DMS153 (cell line): ENCODE measurements at regions not wholly inside any gene's neighbourhood (a gene's known extent, or its start where the extent isn't known, plus 50 kb on each side); places are given as distances from the start of the nearest gene placed in this dataset.

ENCODE experiments used
- DNase-seq: peaks from one replicate; lab custom pipeline; 2025; lab: John Stamatoyannopoulos, UW

DNA sequence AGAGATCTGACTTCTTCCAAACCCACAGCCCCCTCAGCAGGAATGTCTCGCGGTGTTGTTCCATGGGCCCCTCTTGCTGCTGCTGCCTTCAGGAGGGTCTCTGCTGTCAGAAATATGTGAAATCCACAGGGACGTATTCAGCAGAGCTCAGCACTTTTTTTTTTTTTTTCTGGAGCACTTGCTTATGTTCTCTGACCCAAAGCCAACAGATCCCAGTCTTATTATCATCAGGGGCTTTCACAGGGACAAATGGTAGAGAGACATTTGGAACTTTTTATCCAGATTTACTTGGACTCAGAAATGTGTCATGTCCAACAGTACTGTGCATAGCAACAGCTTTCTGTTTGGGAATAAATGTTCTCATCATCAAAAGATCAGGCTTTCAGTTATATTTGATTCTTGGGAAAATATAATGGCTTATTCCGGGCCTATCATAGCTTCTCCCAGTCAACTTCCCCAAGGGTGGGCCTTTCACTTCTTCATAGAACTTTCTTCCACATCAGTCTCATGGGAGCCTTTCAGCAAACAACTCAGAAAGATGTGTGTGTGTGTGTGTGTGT lies 332.7 kb downstream of the ZNF536 start:
- no peak for DNase-seq

DNA sequence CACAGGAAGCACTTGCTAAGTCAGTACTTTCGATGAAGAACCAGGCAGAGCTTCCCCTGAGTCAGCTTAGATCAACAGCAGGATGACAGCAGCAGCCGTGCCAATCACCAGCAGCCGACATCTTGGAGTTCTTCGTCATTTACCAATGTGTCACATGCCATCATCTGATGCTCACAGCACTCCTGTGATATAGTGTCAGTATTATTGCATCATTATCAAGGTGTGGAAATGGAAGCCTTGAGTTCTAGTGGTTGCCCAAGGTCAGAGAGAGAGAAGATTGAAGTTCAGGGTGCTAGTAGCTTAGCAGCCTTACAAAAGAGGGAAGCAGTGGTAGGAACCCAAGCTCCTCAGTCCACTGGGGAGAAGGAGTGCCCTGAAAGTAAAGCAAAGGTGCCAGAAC lies 331.5 kb downstream of the ZNF536 start:
- DNase-seq, result no peak

DNA sequence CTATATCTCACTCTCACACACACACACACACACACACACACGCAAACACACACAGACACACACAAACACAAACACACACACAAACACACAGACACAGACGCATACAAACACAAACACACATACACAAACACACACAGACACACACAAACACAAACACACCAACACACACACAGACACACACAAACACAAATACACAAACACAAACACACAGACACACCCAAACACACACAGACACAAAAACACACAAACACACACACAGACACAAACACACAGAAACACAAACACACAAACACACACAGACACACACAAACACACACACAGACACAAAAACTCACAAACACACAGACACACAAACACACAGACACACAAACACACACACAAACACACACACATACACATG lies 329.0 kb downstream of the ZNF536 start:
- no peak for DNase-seq

DNA sequence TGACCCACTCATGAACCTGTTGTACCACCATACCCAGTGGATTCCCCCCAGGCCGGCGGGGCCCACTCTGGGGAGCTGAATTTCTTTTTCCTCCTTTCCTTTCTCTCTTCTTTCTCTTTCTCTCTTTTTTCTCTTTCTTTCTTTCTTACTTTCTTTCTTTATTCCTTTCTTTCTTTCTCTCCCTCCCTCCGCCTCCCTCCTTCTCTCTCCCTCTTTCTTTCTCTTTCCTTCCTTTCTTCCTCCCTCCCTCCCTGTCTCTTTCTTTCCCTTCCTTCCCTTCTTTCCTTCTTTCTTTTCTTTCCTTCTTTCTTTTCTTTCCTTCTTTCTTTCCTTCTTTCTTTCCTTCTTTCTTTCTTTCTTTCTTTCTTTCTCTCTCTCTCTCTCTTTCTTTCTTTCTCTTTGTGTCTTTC lies 327.7 kb downstream of the ZNF536 start:
- no peak for DNase-seq

DNA sequence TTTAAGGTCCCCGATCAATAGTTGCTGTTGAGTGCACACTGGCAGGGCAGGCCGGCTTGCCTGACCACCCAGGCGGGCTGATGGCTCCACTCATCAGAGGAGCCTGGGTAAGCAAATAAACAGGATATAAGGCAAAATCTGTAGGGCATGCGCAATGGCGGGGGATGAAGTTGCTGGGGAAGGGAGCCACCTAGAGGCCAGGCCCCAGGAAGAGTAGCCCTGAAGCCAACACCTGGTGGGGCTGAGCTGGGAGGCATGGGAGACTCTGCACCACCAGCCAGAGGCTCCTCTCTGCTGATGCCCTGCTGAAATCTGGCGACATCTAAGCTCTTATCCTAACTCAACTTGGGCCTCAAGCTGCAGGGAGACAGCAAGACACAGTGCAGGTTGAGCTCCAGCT lies 324.3 kb downstream of the ZNF536 start:
- DNase-seq, result no peak

DNA sequence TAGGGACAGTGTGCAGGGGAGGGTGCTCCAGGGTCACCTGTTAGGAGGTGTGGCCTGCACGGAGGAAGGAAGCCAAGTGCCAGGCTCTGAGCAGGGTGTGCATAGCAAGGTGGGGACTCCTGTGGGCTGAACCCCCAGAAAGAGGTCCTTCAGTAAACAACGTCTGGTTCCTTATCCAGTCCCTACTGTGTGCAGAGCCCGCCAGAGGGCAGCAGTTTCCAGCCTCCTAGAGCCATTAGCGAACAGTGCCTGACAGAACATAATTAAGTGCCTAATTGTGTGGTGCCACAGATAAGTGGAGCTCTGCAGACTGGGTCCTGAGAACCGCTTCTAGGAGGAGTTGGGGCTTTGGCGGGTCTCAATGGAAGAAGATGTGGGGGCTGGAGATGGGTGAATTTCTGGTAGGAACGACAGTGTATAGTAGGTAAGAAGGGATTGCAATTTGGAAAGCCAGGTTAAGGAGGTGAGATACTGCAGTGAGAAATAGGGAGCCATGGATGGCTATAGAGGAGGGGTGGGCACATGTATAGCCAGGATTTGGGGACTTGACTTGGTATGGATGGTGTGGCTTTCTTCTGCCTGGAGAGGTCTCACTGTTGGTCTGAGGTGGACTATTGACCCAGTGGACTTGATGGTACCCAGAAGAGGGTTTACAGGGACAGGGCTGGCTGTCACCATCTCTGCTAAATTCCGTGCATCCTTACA lies 323.1 kb downstream of the ZNF536 start:
- DNase-seq, result no peak

DNA sequence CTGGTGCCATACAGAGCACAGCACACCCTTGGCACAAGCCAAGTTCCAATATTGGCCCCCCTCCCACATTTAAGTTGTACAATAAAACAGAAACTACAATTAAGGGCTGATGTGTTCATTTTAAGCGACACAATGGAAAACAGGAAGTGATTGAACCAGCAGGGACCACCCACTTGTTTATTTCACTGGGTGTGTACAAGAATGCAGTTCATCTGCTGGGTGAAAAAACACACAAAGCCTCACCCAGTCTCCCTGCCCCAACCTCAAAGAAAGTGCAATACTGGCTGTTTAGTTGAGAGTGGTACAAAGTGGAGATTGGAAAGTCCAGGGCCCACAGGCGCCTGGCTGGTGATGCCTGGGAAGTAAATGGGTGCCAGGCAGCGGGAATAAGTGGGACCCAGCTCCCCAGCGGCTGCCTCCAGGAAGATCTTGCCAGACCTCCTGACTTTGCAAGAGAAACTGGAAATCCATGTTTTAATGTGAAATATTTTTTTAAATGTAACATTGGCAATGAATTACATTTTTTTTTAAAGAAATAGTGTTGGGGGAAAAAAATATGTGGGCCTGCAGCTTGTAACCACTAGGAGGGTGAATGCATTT lies 322.1 kb downstream of the ZNF536 start:
- DNase-seq, result no peak

DNA sequence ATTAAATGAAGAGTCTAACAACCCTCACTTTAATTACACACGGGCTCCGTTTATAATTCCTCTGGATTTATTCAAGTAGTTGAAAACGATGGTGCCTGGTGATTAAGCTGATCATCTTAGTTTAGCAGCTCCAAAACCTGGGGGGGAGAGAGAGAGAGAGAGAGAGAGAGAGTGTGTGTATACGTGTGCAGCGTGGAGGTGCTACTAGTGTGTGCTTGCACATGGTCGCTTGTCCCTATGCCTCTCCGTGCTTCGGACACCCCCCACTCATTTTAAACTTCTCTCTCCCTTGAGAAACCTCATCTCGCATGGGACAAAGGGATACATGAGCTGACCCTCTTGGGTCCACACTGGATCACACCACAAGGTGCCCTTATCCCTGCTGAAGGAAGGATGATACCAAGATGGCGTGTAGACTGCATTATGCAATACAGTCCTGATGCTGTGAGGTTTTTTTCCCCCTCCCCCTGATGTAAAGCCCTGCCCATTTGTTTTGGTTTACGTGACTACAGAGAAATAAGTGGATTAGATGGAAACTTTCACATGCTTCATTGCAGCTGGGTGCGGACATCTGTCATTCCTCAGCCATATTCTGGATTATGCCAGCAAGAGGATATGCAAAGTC lies 320.8 kb downstream of the ZNF536 start:
- no peak for DNase-seq

DNA sequence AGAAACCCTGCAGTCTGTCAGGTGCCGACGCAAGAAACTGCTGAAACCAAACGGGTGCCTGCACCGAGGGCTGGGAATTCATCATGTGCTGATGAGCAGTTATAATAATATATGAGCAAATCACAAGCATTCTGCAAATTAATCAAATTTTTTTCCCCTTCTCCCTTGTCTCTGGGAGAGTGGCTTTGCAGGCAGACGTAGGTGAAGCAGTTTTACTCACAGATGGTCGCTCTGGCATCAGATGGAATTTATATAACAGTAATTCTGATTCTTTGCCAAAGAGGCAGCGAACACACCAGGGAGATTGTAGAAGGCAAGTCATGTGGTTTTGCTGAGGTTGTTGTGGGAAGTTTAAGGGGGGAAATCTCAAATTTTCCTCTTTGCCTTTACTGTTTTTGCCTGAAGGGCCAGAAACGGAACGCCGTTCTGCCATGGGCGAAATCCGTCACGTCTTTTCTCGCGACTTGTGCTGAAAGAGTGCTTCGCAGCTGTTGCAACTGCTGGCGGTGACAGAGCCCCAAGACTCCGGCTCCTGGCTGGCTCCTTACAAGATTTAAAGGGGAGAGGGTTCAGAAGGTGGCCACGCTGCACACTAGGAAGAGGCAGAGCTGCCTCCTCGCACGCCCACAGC lies 320.1 kb downstream of the ZNF536 start:
- DNase-seq, result no peak

DNA sequence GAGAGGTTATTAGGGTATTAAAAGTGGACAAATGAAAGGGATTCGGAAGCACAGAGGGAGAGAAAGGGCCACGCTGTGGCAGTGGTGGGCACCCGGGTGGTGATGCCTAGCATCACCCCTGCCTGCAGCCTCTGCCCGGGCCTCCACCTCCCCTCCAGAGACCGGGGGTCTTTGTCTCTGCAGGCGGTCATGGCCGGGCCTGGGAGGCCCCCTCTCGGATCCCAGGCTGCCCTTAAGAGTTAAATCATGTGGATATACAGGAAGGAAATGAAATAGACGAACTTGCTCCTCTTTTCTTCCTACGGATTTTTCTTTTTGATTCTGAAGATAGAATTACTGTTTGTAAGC lies 319.6 kb downstream of the ZNF536 start:
- DNase-seq, result no peak

DNA sequence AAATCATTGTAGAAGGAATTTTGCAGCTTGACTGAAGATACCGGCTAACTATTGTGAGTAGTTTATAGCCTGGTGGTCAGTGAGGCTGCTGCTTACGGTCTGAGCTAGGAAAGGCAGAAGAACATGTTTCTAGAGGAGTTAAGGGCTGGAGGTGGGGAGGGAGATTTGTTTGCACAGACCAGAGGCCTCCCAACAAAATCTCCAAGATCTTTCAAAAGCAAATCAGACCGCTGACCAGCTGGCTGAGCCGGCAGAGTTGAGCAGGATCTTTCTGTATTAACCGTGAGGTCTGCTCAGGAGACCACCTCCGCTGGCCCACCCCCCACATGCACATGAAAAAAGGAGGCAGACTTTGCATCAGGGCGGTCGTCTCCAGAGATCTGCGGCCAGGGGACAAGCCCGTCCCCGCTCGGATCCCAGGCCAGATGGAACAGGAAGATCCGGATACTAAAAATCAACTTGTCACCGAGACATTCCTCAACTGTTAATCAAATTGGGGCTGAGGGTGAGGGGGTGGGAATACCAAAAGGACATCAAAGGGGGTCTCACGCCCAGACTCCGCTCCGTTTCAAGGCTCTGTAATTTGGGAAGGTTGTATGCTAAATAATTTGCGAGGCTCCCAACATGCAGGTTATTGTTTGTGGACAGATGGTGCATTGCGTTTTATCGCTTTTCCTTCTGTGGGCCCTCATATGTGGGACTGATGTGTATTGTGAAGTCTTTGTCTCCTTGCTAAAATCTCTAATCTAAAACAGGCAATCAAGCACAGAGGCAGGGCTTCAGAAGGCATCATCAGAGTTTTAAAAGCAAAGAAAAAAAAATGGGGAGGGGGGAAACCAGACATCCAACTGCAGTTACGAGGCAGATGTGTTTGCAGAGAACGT lies 319.0 kb downstream of the ZNF536 start:
- DNase-seq, result no peak

DNA sequence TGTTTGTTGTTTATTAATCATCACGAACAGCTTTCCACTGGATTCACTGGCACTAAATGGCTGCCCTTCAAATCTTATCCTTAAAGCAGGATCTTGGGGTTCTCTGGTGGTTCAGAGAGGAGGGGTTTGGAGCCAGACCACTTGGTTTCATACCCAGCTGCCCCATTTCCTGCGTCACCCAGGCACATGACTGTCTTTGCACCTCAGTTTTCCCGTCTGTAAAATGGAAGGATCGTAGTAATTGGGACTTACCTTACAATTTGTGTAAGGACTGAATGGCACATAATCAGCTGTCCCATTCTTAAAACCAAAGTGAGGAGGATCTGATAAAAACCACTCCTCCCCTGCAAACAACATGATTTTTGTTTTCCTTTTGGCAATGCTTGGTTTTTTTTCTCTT lies 318.3 kb downstream of the ZNF536 start:
- no peak for DNase-seq

DNA sequence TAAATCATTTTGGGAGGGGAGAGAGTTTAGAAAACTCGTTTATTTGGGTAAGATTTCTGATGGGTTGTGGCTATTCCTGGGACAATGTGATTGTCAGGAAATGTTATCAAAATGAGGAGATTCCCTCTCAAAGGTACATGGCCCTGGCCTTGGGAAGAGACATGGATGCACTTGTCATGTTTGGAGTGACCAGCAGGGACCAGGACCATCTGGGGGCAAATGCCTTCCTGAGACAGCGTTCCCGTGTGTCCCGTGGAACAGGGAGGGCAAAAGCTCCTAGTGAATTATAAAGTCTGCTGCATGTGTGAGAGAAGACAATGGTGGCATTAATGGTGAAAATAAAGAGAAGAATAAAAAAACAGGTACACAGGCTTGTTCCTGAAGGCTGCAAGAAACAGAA lies 317.3 kb downstream of the ZNF536 start:
- no peak for DNase-seq

DNA sequence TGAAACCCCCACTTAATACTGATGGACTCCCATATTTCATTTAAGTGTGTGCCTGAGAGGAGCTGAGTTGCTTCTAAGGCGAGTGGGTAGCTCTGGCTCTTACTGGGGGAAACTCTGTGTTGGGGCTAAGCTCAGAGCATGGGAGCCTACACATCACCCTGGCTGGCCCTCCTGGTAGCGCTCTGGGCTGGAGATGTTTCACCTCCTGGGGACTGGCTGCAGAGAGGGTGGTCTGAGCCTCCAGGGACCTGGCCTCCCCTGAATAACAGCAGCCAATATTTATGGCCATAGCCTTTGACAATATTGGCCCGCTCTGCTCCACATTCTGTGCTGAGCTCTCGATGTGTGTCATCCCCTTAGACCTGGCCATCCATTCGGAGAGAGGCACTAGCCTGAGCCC lies 316.5 kb downstream of the ZNF536 start:
- DNase-seq, result no peak

DNA sequence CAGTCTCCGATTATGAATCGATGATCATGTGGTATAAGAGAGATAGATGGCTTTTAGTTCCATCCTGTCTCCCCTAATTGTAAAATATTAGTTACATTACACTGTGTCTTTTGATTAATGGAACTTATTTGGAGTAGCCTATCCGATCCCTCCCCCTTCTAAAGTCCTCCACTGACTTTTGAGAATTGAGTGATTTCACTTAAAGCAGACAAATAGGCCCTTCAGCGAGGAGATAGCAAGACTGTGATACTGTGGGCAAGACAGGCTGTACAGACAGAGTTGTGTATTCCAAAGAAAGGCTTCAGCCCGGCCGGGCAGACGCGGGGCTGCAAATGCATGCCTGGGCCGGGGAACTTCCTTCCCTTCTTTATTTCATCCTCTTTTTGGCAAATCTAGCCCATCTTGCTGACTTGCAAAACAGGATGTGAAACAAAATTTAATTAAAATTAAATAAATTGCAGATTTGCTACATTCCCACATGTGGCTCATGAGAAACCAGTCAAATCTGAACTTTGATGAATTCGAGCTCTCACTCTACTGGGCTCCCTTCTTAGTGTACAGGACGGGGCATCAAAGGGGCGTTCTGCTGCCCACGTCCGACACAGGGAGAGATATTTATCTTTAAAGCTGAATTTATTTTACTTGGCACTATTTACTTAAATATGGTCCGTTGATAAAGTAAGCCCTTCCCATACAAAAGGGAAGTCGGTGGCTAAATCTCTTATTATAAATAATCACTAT lies 314.8 kb downstream of the ZNF536 start:
- DNase-seq, result no peak

DNA sequence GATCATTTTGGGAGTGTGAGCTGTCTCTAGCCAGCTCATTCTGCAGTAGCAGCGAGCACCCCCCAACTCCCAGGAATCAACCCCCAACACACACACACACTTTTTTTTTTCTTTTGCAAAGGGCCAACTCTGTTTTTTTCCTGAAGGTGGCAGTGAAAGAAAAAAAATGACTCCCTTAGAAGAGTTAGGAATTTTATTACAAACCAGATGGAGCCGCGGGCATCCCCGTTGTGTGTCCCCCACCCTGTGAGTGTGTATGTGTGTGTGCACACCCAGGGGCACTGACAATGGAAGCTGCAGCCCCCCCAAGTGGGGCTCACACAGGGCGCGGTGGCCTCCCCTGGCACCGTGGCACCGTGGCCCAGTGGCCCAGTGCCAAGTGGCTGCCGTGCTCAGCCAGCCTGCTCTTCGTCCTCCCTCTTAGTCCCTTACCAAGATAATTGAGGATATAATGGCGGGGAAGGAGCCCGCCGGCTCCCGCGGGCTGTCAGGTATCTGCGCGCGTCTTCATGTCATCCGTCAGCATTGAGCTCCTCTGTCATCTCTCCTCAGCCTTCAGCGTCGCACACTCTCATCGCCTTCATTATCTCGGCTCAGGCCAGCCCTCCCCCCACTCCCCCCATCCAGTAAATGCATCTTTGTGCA lies 314.1 kb downstream of the ZNF536 start:
- no peak for DNase-seq

DNA sequence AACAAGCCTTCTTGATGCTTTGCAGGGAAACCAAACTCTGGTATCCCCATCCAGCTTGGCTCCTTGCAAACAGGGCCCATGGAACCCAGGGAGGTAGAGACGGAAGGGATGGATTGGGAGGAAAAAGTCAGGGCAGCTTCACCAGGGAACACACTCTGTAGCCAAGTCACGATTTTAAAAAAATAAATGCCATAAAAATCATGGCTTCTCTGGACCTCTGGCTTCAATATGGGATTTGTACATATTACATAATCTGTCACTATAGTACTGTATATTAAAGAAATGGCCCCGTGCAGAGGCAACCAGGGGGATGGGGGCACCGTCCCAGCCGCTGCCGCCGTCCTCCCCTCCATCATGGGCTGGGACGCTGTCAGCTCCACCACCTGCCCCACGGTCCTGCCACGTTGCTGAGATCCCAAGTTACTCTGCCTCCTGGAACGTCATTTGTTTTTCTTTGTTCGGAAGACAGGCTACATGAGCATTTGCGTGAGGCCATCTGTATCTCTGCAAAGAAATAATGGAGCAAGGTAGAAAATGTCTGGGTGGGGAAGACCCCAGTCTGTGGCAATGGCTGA lies 313.3 kb downstream of the ZNF536 start:
- DNase-seq, result no peak

DNA sequence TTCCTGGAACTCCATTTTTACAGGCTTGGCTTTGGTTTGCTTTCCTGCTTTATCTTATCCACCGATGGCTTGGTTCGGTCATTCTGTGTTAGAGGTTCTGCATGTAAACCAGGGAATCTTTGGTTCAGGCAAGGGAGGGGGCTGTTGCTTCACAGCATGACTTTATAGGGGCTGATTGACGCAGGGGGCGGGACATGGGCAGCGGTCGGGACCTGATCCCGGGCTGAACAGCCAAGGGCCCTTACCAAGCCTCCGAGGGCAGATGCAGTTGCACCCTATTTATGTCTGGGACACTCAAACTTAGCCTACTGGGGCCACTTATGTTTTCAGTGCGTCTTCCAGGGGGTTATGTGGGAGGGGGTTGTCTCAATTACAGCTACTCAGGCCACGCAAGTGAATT lies 312.4 kb downstream of the ZNF536 start:
- no peak for DNase-seq

DNA sequence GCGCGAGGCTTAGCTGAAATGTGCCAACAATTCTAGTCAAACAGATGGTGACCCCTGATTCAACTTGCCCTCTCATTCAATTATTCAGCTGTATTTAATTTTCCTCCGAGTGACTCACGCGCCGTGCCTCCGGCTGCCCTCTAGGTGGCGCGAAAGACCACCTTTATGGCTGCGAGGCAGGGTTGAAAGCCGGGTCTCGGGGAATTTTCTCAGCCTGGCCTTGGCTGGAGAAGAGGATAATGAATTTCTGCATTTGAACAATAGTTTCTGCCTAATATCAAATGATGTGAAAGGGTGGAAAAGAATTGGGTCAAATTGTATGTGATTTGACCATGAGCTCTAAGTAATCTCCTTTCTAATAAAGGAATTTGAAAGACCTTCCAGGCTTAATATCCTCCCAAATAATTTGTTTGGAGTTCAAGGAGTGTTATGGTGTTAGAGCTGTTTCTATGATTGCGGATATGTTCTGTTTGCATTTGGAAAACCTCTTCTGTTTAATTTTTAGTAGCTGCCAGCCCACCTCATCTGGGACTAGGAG lies 310.9 kb downstream of the ZNF536 start:
- DNase-seq, result no peak
